C4-2B (cell line): ENCODE measurements at regions not wholly inside any gene's neighbourhood (a gene's known extent, or its start where the extent isn't known, plus 50 kb on each side); places are given as distances from the start of the nearest gene placed in this dataset.

Experiments used
- ZFX ChIP-seq: fragments of 450-650 bp; IDR thresholded peaks from 2 replicates; pipeline ENCODE4 v1.6.1; 2017
- TF ChIP-seq, protein P1 (sequence below): fragments of 450-650 bp; conservative IDR thresholded peaks from 2 replicates; pipeline ENCODE4 v1.5.1; 2017; ENCODE audit warnings: mild to moderate bottlenecking

GRCh38 chr7:13829914-13830900 is 159.3 kb downstream of the ETV1 start:
- TF ChIP-seq ZFX, result no peak
- TF ChIP-seq, protein P1, sequence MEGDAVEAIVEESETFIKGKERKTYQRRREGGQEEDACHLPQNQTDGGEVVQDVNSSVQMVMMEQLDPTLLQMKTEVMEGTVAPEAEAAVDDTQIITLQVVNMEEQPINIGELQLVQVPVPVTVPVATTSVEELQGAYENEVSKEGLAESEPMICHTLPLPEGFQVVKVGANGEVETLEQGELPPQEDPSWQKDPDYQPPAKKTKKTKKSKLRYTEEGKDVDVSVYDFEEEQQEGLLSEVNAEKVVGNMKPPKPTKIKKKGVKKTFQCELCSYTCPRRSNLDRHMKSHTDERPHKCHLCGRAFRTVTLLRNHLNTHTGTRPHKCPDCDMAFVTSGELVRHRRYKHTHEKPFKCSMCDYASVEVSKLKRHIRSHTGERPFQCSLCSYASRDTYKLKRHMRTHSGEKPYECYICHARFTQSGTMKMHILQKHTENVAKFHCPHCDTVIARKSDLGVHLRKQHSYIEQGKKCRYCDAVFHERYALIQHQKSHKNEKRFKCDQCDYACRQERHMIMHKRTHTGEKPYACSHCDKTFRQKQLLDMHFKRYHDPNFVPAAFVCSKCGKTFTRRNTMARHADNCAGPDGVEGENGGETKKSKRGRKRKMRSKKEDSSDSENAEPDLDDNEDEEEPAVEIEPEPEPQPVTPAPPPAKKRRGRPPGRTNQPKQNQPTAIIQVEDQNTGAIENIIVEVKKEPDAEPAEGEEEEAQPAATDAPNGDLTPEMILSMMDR, result no peak
